Stimulated activated CD4-positive, alpha-beta T cell treated with anti-CD3 and anti-CD28 coated beads, Interleukin-2, amount 100 ng/mL, for 48 hours (primary cell): ENCODE measurements at regions not wholly inside any gene's neighbourhood (a gene's known extent, or its start where the extent isn't known, plus 50 kb on each side); places are given as distances from the start of the nearest gene placed in this dataset.

Source experiments
- DNase-seq, 2 donors: peaks; one replicate each; pipeline ENCODE4 v3.0.0-alpha.2; 2020

GRCh38 chr10:118537623-118538022 lies 57.8 kb downstream of the PRLHR start:
- DNase-seq = no peak

- DNase-seq = no peak
These were observed 61.3 kb downstream of the PRLHR start for GRCh38 chr10:118534136-118534535.

GRCh38 chr10:118531105-118531852 lies 64.2 kb downstream of the PRLHR start:
- DNase-seq = no peak

- no peak for DNase-seq
These were observed 67.0 kb downstream of the PRLHR start for GRCh38 chr10:118528426-118528825.

- no peak for DNase-seq
These were observed 71.7 kb downstream of the PRLHR start for GRCh38 chr10:118523775-118524174.

GRCh38 chr10:118522791-118523498 lies 72.5 kb downstream of the PRLHR start:
- DNase-seq = no peak

GRCh38 chr10:118521415-118522117 lies 73.9 kb downstream of the PRLHR start:
- no peak for DNase-seq

GRCh38 chr10:118520116-118520742 lies 75.2 kb downstream of the PRLHR start:
- no peak for DNase-seq

GRCh38 chr10:118518095-118518494 lies 77.4 kb downstream of the PRLHR start:
- no peak for DNase-seq

- no peak for DNase-seq
These were observed 78.7 kb downstream of the PRLHR start for GRCh38 chr10:118516716-118517115.

- DNase-seq = no peak
These were observed 82.3 kb downstream of the PRLHR start for GRCh38 chr10:118513174-118513573.

- DNase-seq = no peak
These were observed 83.7 kb downstream of the PRLHR start for GRCh38 chr10:118511711-118512110.

- DNase-seq = no peak
These were observed 86.6 kb downstream of the PRLHR start for GRCh38 chr10:118508863-118509262.

GRCh38 chr10:118508355-118508754 lies 87.1 kb downstream of the PRLHR start:
- DNase-seq = no peak

- DNase-seq = no peak
These were observed 88.5 kb downstream of the PRLHR start for GRCh38 chr10:118506671-118507590.

GRCh38 chr10:118505363-118505762 lies 90.1 kb downstream of the PRLHR start:
- no peak for DNase-seq

- no peak for DNase-seq
These were observed 90.8 kb downstream of the PRLHR start for GRCh38 chr10:118504467-118505205.

- DNase-seq = no peak
These were observed 91.4 kb downstream of the PRLHR start for GRCh38 chr10:118504044-118504443.

- DNase-seq = no peak
These were observed 92.3 kb downstream of the PRLHR start for GRCh38 chr10:118503192-118503591.

GRCh38 chr10:118501637-118502440 lies 93.6 kb downstream of the PRLHR start:
- DNase-seq = no peak

- DNase-seq = no peak
These were observed 94.3 kb downstream of the PRLHR start for GRCh38 chr10:118501171-118501570.
